ENCODE measurements at regions not wholly inside any gene's neighbourhood (a gene's known extent, or its start where the extent isn't known, plus 50 kb on each side); places are given as distances from the start of the nearest gene placed in this dataset.

DNA sequence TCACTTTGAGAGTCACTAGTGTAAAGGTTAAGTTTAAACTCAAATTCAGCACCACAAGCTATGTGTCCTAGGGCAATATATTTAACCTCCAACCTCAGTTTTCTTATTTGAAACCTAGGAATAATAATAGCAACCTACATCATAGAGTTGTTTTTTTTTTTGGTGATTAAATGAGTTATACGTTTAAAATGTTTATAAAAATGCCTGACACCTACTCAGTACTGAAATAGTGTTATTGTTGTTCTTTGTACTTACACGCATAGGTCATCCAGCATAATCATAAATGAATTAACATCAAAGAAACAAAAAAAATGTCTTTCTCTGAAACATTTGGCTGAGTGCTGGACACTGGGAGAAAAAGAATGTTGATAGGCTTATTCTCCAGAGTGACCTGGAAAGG is 266.8 kb upstream of the PRMT6 start:
- DNase-seq: no peak
- no peak overlapping the region for H3K4me2 ChIP-seq (ENCODE audit: low read depth, low read length)
- H3K9me3 ChIP-seq (replicated peaks; ENCODE audit: insufficient read depth, low read length): no peaks in the 10 kb centered on the region
- no peak overlapping the region for H3K4me3 ChIP-seq (ENCODE audit: low read length)
- H3K4me1 ChIP-seq (ENCODE audit: low read length): no peaks in the 10 kb centered on the region
- TF ChIP-seq EZH2phosphoT487 (IDR thresholded peaks at IDR 0.05; ENCODE audit: low read length): no peak
- TF ChIP-seq EZH2 (optimal IDR thresholded peaks at IDR 0.05; ENCODE audit: low read depth, low read length): no peak
- no peak for TF ChIP-seq CTCF (IDR thresholded peaks at IDR 0.05; ENCODE audit: low read length)
- no peaks in the 10 kb centered on the region for H3K27me3 ChIP-seq (replicated peaks; ENCODE audit: insufficient read depth, low read length)
- no peak overlapping the region for H2AFZ ChIP-seq (ENCODE audit: low read length)
- no peak overlapping the region for H3K27ac ChIP-seq (ENCODE audit: low read length)
- no peaks in the 10 kb centered on the region for H3K36me3 ChIP-seq (replicated peaks; ENCODE audit: insufficient read depth, low read length)
- no peaks in the 10 kb centered on the region for H3K9me2 ChIP-seq (replicated peaks; ENCODE audit: insufficient read depth, low read length)
- H3K79me2 ChIP-seq (ENCODE audit: low read length): no peaks in the 10 kb centered on the region
- no peaks in the 10 kb centered on the region for H3F3A ChIP-seq (ENCODE audit: insufficient read depth, low read length)
- no peak overlapping the region for H3K9ac ChIP-seq (ENCODE audit: low read length)
- no peaks in the 10 kb centered on the region for H4K20me1 ChIP-seq (ENCODE audit: insufficient read depth, low read length)

DNA sequence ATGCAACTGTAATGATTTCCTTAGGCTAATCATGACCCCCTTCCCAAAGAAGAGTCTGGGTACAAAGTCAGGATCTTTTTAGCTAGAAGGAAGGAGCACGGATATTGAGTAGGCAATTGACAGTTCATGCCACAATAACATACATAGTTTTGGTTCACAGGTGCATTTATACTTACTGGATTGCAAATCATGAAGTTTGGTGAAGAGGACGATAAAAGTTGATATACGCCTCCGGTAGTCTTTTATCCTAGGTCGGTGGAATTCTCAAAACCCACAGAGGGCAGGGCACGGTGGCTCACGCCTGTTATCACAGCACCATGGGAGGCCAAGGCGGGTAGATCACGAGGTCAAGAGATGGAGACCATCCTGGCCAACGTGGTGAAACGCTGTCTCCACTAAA is 265.4 kb upstream of the PRMT6 start:
- TF ChIP-seq EZH2phosphoT487 (IDR thresholded peaks at IDR 0.05; ENCODE audit: low read length) (no peak), CTCF (IDR thresholded peaks at IDR 0.05; ENCODE audit: low read length) (no peak)
- Histone ChIP-seq H3F3A (ENCODE audit: insufficient read depth, low read length) (no peaks in the 10 kb centered on the region), H3K4me1 (ENCODE audit: low read length) (no peaks in the 10 kb centered on the region), H3K27me3 (replicated peaks; ENCODE audit: insufficient read depth, low read length) (no peaks in the 10 kb centered on the region), H3K9ac (ENCODE audit: low read length) (no peak overlapping the region), H4K20me1 (ENCODE audit: insufficient read depth, low read length) (no peaks in the 10 kb centered on the region), H3K36me3 (replicated peaks; ENCODE audit: insufficient read depth, low read length) (no peaks in the 10 kb centered on the region), H3K9me3 (replicated peaks; ENCODE audit: insufficient read depth, low read length) (no peaks in the 10 kb centered on the region), H3K4me2 (ENCODE audit: low read depth, low read length) (no peak overlapping the region), H3K4me3 (ENCODE audit: low read length) (no peak overlapping the region), H2AFZ (ENCODE audit: low read length) (no peak overlapping the region), H3K27ac (ENCODE audit: low read length) (no peak overlapping the region), H3K79me2 (ENCODE audit: low read length) (no peaks in the 10 kb centered on the region), H3K9me2 (replicated peaks; ENCODE audit: insufficient read depth, low read length) (no peaks in the 10 kb centered on the region)
- no peak for DNase-seq

- Histone ChIP-seq H3K79me2 (ENCODE audit: low read length) (no peaks in the 10 kb centered on the region), H3K4me3 (ENCODE audit: low read length) (no peak overlapping the region), H3K27me3 (replicated peaks; ENCODE audit: insufficient read depth, low read length) (no peaks in the 10 kb centered on the region), H3K27ac (ENCODE audit: low read length) (no peak overlapping the region), H3K9me2 (replicated peaks; ENCODE audit: insufficient read depth, low read length) (no peaks in the 10 kb centered on the region), H3F3A (ENCODE audit: insufficient read depth, low read length) (no peaks in the 10 kb centered on the region), H3K4me2 (ENCODE audit: low read depth, low read length) (no peak overlapping the region), H3K9ac (ENCODE audit: low read length) (no peak overlapping the region), H4K20me1 (ENCODE audit: insufficient read depth, low read length) (no peaks in the 10 kb centered on the region), H2AFZ (ENCODE audit: low read length) (no peak overlapping the region), H3K9me3 (replicated peaks; ENCODE audit: insufficient read depth, low read length) (no peaks in the 10 kb centered on the region), H3K4me1 (ENCODE audit: low read length) (no peaks in the 10 kb centered on the region), H3K36me3 (replicated peaks; ENCODE audit: insufficient read depth, low read length) (no peaks in the 10 kb centered on the region)
- no peak for DNase-seq
- TF ChIP-seq EZH2 (optimal IDR thresholded peaks at IDR 0.05; ENCODE audit: low read depth, low read length) (no peak), CTCF (IDR thresholded peaks at IDR 0.05; ENCODE audit: low read length) (no peak), EZH2phosphoT487 (IDR thresholded peaks at IDR 0.05; ENCODE audit: low read length) (no peak)
Observed at GRCh38 chr1:106793651-106794050, 262.8 kb upstream of the PRMT6 start.

All from MM.1S (cell line).